Activated CD4-positive, alpha-beta T cell treated with anti-CD3 and anti-CD28 coated beads, Interleukin-2, Interleukin-6, amounts not matched to agents 100 ng/mL and 50 ng/mL, durations not matched to agents 16 hours and 8 hours (primary cell): ENCODE measurements at regions not wholly inside any gene's neighbourhood (a gene's known extent, or its start where the extent isn't known, plus 50 kb on each side); places are given as distances from the start of the nearest gene placed in this dataset.
"Not testable (repeated sequence)": the region's sequence is repeated elsewhere in the genome, so short reads cannot be mapped to it uniquely, and the experiment has no call there.

Experiments used
- DNase-seq: peaks from one replicate; pipeline ENCODE4 v3.0.0-alpha.2; 2020

DNA sequence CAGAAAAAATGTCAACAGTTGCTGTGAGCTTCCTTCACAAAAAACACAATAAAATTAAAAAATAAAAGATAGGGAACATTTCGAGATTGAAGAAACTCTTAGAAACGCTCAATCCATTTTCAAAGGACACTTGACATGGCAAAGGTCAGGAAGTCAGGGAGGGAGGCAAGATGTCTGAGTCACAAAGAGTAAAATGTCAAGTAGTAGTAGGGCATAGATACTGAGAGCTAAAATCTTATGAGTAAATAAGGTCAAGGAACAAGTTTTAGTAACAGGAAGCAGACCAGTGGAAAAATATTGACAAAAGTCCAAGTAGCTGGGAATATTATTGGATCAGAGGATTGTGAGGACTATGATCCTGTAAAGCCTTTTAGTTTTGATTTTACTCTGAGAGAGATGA is 495.6 kb downstream of the TMX3 start:
- no peak for DNase-seq

DNA sequence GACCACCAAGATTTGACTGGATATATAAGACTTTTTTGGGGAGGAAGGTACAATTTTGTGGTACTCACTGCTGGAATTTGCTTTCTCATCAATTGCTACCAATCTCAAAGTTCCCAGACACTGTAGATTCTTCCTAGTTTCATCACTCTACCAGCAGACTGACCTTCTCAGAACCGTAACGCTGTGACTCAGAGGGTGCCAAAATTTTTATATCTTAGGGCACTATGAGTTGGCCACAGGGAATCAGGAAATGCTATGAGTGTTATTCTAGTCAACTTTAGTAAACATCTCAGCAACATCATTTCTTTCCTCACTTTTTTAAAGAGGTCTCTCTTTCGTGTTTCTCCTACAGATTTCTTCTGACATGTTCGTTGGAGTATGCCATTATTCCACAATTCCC is 499.0 kb downstream of the TMX3 start:
- DNase-seq, result no peak

DNA sequence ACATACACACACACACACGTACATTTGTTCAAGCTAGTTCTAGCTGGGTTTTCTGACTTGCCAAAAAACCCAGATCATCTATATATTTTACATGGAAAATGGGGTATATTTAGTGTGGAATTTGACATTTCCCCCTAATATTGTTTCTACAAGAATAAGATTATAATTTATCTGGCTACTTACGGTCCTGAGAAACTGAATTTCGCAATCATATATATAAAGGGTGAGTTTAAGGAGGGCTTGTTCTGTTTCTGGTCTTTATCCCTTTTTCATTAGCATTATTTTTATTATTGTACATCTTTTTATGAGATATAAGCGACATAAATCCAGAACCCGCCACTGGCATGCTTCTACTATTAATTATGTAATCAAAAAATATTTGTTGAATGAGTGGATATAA is 528.9 kb downstream of the TMX3 start:
- no peak for DNase-seq

- no peak for DNase-seq
These were observed 533.0 kb downstream of the TMX3 start for GRCh38 chr18:68181956-68182355.

- DNase-seq, result no peak
These were observed 535.1 kb downstream of the TMX3 start for GRCh38 chr18:68179811-68180210.

GRCh38 chr18:68178921-68179320 is 536.0 kb downstream of the TMX3 start:
- no peak for DNase-seq

GRCh38 chr18:68177807-68178702 is 536.9 kb downstream of the TMX3 start:
- DNase-seq, result no peak

- DNase-seq, result no peak
These were observed 538.0 kb downstream of the TMX3 start for GRCh38 chr18:68176901-68177300.

GRCh38 chr18:68172842-68173549 is 541.9 kb downstream of the TMX3 start:
- DNase-seq, result no peak

DNA sequence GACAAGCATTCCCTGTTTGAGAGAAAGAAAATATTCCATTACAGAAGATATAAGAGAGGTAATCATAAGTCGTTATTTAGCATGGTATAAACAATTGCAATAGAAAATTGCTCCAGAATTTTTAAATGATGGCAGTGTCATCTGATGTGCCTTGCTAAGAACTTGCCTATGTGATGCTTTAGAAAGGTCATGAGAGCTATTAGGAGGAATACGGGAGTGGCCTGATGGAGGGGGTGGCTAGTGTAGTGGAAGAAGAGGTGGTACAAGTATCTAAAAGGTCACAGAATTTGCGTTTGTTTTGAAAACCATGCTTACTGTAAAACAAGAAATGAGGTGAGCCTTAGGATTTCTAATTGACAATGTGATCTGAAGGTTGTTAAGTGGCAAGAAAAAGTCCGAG is 550.0 kb downstream of the TMX3 start:
- no peak for DNase-seq

DNA sequence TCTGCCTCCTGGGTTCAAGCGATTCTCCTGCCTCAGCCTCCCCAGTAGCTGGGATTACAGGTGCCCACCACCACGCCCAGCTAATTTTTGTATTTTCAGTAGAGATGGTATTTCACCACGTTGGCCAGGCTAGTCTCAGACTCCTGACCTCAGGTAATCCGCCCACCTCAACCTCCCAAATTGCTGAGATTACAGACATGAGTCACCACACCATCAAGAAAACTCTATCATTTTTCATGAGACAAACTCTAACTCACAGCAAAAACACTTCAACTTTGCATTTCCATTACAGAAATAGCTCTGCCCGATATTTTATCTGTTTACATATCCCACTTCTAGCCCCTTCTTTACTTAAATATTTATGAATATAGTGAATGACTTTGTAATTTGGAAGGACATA is 561.1 kb downstream of the TMX3 start:
- DNase-seq, result not testable (repeated sequence)

DNA sequence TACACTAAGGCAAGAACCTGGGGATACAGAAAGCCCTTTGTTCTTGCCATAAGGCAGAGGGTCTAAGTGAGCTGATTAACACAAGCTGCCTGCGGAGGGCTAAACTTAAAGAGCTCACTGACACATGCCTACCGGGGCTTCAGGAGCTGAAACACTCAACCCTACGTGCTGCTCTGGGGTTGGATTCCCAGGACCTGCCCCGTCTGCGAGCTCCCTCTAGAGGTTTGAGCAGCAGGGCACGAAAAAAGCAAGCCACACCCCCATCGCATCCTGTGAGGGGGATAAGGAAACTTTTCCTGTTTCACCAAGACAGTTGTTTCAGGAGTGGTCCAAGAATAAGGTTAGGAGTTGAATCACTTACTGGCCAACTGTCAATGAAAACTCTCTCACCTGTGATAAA is 562.1 kb downstream of the TMX3 start:
- peak; percentile 2 for DNase-seq

DNA sequence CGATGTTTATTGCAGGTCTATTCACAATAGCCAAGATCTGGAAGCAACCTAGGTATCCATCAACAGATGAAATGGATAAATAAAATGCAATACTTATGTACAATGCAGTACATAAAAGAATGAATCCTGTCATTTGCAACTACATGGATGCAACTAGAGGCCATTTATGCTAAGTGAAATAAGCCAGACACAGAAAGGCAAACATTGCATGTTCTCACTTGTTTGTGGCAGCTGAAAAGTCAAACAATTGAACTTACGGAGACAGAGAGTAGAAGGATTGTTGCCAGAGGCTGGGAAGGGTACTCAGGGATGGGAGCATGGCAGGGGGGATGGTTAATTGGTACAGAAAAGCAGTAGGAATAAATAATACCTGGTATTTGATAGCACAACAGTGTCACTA is 563.9 kb downstream of the TMX3 start:
- DNase-seq, result no peak

- DNase-seq, result no peak
These were observed 566.0 kb downstream of the TMX3 start for GRCh38 chr18:68148863-68149262.

DNA sequence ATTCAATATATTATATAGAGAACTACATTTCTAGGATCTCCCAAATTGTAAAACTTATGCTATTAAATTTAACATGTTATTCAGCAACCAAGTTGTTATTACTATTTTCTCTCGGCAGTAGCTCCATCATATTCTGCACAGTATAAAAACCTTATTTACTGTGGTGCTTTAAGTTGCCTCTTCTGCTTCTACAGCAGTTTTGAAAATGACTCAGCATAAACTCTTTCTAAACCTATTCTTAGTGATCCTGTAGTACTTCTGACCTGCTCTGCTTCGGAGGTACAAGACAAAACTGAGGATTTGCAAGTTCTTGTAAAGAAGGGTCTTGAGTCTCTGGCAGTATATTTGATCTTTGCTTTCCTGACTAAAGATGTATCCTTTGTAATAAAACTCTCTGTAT is 567.2 kb downstream of the TMX3 start:
- DNase-seq, result no peak

GRCh38 chr18:68121826-68122225 is 593.1 kb downstream of the TMX3 start:
- no peak for DNase-seq

DNA sequence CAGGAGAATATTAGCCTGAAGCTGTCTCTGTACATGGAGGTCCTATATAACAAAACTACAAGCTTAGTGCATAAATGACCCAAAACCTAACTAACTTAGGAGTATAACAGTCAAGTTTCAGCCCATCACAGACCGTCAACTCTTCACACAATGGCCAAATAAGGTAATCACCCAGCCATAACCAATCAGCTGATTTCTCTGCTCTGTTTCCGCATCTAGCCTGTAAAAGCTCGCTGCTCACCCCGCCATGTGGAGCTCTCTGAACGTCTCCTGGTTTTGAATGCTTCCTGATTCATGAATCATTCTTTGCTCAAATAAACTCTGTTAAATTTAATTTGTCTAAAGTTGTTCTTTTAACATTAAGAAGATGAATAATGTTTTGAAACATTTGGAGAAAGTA is 593.6 kb downstream of the TMX3 start:
- DNase-seq, result no peak

- no peak for DNase-seq
These were observed 598.5 kb upstream of the DSEL start for GRCh38 chr18:68114989-68115388.

DNA sequence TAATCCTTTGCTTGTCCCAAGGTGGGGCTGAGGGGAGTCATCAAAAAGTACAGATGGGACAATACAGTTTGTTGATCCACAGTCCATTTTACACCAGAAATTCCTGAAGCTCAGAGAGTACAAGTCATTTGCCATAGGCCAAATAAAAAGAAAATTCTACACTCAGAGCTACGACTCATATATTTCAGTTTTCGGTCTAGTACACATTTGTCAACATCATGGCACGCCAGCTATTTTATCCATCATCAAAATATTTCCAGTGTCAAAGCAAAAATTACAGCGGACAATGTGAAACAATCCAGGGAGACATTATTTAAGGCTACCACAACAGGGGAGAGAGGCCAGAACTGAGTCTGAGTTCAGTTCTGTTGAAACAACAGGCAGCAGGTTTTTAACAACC is 587.5 kb upstream of the DSEL start:
- no peak for DNase-seq

DNA sequence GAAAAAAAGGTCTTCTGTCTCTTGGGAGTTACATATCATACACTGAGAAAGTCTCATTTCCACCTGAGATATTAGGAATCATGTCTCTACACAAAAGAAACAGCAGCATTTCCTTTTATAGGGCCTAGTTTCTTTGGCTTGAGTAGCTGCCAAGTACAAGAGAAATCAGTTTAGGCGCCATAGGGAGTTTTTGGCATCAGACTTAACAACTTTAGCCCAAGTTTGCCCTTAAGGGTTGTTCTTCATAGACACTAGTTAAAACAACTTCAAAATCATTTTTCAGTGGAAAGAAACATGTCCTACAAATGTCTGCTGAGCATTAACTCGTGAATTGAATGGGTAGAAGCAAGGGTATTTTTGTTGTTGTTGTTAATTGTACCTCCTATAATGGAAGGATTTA is 587.0 kb upstream of the DSEL start:
- DNase-seq, result no peak

- DNase-seq, result no peak
These were observed 585.6 kb upstream of the DSEL start for GRCh38 chr18:68102117-68102516.

- no peak for DNase-seq
These were observed 582.1 kb upstream of the DSEL start for GRCh38 chr18:68098655-68099054.

GRCh38 chr18:68086481-68086880 is 570.0 kb upstream of the DSEL start:
- DNase-seq, result no peak

- DNase-seq, result no peak
These were observed 568.7 kb upstream of the DSEL start for GRCh38 chr18:68085251-68085650.

DNA sequence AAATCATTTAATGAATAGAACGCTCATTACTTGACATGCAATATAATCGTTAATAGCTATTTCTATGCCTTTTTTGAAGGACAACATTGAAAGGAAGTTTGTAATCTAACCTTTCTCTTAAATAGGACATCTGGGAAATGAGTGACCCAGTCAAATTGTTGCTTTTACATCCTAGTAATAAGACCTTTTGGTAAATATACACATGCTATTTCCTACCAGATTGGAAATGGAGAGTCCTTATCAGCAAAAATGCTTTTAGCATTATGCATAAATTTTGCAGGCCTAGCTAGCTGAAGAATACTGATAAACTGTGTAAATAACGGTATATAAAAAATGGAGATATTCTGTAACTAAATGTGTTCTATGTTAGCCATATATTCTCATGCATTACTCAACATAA is 567.3 kb upstream of the DSEL start:
- DNase-seq, result no peak
